GM12875 (cell line): ENCODE measurements at regions not wholly inside any gene's neighbourhood (a gene's known extent, or its start where the extent isn't known, plus 50 kb on each side); places are given as distances from the start of the nearest gene placed in this dataset.

Experiments
- H3K4me3 ChIP-seq: one replicate; pipeline ENCODE4 v1.5.1; 2011; ENCODE audit warnings: low read depth, low read length, control low read depth
- TF ChIP-seq, protein P1 (sequence below): IDR thresholded peaks from 2 replicates; pipeline ENCODE4 v1.5.1; 2011; ENCODE audit warnings: low read depth, mild to moderate bottlenecking, control low read depth, inconsistent platforms, low read length, moderate library complexity, borderline replicate concordance; ENCODE audit not compliant: insufficient read depth

DNA sequence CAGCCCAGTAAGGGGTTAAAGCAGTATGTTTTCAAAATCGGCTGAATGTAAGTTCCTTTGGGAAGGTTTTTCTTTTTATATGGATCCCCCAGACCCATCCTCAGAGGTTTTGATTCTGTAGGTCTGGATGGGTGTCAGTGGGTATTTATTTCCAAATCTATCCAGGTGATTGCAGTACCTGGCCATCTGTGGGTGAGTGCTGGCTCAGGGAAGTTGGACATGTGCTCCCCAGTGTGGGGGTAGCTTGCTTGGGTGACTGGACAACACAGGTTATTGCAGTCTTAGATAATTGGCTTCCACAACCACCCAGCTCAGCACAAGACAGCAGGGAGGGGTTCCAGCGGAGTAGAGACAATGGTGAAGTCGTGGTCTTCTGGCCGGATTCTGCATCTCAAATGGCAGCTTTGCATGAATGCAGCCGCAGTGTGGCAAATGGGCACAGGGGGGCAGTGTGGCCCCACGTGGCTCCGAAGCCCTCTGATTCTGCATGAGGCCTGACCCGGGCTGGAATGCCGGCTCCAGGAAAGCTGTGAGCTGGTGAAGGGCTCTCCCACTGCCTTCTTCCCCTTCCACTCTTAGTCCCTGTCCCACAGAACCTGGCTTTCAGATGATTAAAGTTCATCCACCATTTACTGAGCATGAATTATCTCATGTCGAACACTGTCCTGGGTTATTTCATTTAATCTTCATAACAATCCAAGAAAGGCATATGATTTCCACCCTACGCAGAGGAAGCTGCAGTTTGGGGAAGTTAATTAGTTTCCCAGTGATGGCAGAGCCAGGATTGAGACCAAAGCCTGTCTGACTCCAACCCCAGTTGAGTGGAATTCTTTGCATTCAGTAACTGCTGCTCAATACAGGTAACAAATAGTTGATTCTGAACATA lies 64.5 kb upstream of the SYPL1 start:
- no peak overlapping the region for H3K4me3 ChIP-seq
- TF ChIP-seq, protein P1, sequence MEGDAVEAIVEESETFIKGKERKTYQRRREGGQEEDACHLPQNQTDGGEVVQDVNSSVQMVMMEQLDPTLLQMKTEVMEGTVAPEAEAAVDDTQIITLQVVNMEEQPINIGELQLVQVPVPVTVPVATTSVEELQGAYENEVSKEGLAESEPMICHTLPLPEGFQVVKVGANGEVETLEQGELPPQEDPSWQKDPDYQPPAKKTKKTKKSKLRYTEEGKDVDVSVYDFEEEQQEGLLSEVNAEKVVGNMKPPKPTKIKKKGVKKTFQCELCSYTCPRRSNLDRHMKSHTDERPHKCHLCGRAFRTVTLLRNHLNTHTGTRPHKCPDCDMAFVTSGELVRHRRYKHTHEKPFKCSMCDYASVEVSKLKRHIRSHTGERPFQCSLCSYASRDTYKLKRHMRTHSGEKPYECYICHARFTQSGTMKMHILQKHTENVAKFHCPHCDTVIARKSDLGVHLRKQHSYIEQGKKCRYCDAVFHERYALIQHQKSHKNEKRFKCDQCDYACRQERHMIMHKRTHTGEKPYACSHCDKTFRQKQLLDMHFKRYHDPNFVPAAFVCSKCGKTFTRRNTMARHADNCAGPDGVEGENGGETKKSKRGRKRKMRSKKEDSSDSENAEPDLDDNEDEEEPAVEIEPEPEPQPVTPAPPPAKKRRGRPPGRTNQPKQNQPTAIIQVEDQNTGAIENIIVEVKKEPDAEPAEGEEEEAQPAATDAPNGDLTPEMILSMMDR = peak; percentile 96

DNA sequence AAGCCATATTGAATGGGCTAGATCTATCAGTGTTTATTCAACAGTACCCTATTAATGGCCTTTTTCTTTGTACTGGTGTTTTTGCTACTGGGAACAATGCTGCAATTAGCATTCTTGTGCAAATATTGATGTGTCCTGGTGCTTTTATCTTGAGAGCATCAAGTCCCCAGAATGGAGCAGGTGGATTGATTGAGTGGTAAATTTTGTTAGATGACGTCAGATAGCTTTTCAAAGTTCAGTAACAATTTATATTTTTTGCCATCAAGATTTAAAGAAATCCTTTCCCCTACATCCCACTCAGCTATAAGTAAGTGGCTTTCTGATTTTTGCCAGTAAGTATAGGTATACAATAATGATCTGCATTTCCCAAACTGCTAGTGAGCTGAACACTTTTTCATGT lies 63.4 kb upstream of the SYPL1 start:
- TF ChIP-seq, protein P1 = no peak
- H3K4me3 ChIP-seq = no peak overlapping the region

DNA sequence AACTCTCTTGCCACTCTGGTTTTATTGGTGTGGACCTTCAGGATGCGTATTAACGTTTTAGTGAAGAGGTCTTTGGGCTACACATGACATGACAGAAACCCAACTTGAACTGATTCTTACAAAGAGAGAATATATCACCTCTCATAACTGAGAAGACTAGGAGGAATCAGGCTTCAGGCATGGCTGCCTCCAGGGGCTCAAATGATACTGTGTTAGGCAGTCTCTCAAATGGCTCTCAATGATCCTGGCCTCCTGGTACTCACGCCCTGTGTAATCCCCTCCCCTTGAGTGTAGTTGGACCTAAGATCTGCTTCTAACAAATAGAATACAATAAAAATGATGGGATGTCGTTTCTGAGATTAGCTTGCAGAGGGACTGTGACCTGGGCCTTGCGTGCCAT lies 58.5 kb upstream of the SYPL1 start:
- TF ChIP-seq, protein P1 = no peak
- H3K4me3 ChIP-seq = no peak overlapping the region

DNA sequence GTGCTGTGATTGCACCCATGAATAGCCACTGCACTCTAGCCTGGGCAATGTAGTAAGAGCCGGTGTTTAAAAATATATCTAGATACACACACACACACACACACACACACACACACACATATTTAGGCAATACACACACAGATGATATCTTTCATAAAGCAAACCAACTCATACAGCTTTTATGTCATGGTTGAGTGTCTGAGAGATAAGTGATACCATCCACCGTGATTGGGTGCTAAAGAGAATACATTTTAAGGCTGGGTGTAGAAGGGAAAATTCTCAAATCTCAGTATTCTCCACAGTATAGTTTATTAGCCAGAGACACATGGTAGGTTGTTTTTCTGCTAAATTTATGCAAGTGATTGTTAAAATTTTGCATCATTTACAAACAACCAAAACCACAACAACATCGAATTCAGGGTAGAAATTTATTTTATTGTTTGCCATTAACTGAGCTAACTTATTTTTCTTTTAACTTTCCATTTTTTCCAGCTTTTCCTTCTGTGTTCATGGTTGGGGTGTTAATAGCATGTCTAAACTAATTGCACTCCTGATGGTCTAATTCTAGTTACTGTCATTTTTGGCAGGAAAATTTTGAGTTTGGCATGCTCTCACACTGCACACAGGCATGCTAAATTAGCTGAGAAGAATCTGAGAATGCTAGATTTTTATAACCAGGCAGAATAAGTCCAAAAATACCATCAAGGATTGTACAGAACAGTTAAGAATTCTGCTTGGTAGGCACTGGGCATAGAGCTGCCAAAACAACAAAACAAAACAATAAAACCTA lies 57.9 kb upstream of the SYPL1 start:
- H3K4me3 ChIP-seq = no peak overlapping the region
- TF ChIP-seq, protein P1 = no peak

DNA sequence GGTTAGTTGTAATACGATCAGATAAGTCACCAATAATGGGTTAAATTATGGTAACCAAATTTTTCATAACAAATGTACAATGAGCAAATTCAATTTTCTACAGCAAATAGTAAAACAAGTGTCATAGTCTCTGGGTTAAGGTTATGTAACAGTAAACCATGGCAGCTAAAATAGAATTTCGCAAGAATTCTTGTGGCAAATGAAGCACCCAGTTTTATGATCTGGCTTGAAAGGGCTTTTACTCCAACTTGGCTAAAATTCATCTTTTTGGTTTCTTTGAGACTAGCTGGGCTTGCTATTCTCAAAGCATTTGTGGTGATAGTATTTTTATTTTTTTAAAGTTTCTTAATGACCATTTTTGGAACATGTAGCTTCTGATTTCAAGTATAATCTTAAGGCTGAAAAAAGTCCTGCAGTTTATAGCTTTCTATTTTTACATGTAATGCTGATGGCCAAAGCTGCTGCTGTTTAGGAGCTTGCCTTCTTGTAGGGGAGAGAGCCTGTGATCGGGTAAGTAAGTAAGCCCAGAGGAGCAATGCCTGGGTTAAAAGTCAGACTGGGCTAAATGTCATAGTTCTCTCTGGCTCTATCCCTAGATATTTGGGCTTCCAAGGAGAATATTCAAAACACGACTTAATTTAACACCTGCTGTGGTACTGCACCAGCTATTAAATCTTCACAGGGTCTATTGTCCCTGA lies 55.5 kb upstream of the SYPL1 start:
- TF ChIP-seq, protein P1 = no peak
- H3K4me3 ChIP-seq = no peak overlapping the region

DNA sequence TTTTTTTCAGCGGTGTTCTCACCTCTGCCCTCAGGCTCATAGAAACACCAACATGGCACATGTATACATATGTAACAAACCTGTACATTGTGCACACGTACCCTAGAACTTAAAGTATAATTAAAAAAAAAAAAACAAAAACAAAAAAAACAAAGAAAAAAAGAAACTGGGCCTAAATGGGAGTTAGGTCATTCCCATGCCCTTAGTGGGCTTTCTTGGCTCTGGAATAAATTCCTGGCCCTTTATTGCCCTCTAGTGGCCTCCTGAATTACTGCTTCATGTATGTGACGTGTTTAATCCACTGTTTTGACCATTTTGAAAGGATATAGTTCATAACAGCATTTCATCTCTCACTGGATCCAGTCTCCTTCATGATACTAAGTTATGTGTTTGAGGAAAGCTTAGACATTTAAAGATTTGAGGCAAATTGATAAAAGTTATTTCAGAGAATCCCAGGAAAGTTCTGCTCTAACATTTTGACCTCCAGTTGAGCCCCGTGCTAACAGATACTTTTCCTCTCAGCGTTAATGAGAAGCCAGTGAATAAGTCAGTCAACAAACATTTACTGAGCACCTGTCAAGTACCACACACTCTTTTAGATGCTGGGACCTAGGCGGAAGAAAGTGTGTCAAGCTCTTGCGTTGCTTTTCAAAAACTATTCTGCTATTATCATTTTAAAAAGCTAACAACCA lies 54.7 kb upstream of the SYPL1 start:
- TF ChIP-seq, protein P1 = peak; percentile 51; the same call in 1 of the 2 replicates

More for the DNA sequence above, 54.7 kb upstream of the SYPL1 start:
- H3K4me3 ChIP-seq = no peak overlapping the region
